Activated CD8-positive, alpha-beta memory T cell treated with anti-CD3 and anti-CD28 coated beads for 24 hours (primary cell): ENCODE measurements at regions not wholly inside any gene's neighbourhood (a gene's known extent, or its start where the extent isn't known, plus 50 kb on each side); places are given as distances from the start of the nearest gene placed in this dataset.

ENCODE experiments used
- DNase-seq: peaks from one replicate; pipeline ENCODE4 v3.0.0-alpha.2; 2020

DNA sequence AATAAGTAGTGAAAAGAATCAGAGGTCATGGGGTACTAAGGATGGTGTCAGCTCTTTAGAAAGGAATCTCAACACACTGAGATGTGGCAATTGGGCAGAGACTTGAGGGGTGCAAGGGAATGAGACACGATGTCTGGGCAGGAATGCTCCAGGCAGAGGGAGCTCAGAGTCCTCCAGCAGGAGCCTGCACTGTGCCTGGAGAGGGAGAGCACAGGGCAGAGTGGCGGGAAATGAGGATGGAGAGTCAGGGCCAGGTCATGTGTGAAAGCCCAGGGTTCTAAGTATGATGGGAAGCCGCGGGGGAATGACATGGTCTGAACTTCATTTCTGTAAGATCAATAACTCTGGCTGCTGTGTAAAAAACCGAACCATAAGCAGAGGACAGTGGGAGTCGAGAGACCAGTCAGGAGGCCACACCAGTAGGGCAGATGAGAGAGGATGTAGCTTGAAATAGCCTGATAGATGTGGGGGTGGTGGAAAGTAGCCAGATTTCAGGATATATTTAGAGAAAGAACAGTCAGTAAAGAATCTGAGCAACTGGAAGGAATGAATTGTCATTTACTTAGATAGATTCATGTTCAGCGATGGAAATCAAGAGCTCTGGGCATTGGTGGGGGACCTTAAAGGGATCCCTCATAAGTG lies 133.4 kb upstream of the DTNBP1 start:
- DNase-seq = no peak

DNA sequence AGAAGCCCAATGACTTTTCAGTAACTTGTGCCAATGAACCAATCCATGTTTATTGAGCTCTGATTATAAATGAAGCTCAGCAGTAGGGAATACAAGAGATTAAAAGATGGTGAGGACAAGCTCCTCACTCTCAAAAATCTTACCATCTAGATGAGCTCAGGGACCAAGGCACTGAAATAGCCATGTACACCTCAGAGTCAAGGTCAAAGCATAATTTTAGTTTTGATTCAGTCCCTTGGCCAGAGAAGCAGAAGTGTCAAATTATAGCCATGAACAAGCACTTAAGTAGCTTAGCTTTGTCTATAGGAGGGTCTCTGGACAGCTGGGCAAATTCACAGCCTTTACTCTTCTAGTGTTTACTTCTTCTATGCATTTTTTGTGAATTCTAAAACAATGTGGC lies 131.0 kb upstream of the DTNBP1 start:
- DNase-seq = no peak

DNA sequence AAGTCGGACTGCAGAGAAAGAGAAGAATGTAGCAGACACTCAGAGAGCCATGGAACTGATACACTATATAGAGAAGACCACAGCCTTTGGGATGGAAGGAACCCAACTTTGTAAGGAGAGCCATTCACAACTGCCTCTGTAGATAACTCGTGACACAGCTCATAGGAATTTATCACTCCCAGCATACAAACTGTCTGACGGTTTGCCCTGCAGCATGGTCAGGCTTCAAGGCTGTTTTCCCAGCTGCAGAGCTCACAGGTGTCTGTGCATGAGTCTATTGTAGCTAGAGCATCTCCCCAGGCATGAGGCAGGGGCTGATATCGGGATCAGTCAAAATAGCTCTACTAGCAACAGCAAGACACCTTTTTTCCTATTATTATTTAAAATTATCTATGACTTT lies 130.5 kb upstream of the DTNBP1 start:
- DNase-seq = no peak

DNA sequence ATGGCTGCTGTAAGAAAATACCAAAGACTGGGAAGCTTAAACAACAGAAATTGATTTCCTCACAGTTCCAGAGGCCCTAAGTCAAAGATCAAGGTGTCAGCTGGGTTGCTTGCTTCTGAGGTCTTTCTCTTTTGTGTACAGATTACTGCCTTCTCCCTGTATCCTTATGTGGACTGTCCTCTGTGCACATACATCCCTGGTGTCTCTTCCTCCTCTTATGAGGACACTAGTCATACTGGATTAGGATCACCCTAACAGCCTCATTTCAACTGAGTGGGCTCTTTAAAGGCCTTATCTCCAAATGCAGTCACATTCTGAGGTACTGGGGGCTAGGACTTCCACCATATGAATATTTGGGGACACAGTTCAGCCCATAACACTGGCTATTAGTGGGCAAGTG lies 130.0 kb upstream of the DTNBP1 start:
- no peak for DNase-seq

DNA sequence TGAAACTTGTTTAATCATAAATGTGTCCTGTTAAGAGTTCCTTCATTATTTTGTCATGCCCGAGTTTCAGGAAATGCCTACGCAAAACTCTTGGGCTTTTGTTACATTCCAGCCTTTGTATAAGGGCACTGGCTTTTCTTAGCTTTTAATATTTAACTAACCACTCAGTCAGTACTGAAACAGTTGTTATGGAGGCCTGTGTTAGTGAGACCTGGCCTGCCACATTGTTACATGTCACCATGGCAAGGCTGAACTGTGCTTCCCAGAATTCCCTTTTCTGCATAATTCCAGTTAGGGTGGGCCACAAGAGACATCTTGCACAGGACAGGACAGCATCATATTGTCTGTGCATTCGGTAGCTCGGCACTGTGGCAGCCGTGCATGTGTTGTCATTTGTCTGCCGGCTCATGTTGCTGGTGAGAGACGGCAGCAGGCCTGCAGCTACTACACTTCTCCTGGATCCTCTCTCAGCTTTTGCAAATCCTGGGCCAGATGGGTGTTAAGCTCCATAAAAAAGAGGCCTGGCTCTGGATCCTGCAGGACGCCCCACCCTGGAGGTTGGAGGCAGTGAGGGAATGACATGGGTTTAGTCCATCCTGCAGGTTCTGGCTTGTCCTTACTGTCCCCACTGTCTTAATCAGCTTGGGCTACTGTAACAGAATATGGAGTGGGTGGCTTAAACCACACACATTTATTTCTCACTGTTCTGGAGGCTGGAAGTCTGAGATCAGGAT lies 128.8 kb upstream of the DTNBP1 start:
- no peak for DNase-seq

DNA sequence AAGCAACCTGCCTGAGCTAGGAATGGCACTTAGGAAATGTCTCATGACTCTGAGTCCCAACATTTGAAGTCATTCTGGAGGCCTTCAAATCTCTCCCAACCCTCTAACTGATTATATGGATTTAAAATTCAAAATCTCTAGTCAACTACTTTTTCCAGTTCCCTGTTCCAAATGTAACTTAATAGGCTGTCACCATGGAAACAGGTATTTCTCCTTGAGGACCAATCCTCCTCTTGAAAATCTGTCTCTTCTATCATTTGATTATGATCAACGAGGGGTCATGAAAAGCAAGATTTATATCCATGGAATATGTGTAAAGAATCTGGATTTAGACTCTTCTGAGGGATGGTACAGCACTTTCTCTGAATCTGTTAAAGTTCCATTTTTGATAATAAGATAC lies 127.3 kb upstream of the DTNBP1 start:
- DNase-seq = no peak

DNA sequence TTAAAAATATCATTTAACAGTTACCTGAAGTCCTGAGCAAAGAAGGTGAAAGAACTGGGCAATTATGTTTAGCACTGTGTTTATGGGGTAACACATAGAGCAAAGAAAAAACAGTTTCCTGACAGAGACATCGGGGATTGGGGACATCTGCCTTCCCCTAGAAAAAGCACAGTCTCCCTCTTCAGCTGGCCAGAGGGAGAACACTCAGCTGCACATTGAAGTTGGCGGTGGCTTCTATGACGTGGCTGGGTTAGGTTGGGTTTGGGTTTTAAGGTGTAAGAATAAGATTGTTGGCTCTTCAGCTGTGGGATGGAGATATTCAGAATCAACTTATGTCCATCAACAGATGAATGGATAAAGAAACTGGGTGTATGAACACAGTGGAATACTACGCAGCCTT lies 124.0 kb upstream of the DTNBP1 start:
- no peak for DNase-seq

DNA sequence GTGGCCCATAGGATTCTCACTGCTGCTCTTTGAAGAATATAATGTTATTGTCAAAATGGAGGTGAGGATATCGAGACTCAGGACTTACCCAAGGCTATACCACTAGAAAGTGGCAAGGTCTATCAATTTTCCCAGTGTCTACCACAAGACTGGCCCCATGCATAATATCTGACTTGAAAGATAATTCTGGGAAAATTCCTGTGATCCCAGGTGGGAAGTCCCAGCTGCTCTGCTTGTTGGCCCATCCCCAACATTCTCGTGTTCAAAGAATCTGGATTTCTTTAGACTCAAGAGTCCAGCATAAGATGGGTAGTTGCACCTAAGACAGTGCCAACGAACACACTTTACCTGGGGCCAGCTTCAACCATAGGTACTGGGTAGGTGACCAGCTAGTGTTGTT lies 120.7 kb upstream of the DTNBP1 start:
- DNase-seq = no peak

DNA sequence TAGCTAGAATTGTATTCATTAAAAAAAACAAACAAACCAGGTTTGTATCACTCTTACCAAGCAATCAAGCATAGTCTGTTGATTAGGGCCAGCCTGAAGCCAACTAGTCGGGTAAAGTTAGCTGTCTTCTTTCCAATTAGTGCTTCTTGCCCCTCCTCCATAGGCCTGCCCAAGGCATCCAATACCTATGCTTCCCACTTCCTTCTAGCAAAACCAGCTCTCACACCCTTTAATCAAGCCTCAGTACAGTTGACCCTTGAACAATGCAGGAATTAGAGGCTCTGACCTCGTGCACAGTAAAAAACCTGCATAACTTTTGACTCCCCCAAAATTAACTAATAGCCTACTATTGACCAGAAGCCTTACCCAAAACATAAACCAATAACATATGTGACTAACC lies 119.1 kb upstream of the DTNBP1 start:
- no peak for DNase-seq

DNA sequence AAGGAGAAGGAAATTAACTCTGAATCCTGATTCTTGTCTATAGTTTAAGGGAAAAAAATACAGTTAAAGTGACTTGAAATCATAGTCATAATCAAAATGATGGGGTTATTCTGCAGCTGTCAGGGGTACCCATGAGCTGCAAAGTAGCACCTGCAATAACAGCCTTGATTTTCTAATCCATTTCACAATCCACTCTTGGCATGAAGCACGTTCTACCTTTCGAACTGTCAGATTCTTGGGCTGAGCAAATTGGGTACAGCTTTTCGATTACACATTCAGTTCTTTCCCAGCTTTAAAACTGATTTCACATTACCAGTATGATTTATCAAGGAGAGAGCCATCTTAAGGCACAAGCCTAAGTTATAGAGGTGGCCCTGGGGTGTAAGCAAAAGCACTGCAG lies 118.5 kb upstream of the DTNBP1 start:
- no peak for DNase-seq

DNA sequence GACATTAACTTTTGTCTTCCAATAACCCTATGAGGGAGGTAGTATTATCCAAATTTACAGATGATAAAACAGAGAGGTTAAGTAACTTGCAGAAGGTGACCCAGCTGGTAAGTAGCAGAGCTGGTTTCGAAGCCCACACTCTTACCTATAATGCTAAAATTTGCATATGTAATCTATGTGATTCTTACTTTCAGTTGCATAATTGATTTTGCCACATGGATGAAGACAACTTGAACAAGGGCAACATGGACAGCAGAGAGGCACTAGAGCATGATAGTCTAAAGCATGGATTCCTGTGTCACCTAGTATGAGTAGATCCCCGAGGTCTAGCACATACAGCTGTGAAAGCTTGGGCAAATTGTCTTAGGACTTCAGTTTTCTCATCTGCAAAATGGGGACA lies 117.6 kb upstream of the DTNBP1 start:
- DNase-seq = no peak

DNA sequence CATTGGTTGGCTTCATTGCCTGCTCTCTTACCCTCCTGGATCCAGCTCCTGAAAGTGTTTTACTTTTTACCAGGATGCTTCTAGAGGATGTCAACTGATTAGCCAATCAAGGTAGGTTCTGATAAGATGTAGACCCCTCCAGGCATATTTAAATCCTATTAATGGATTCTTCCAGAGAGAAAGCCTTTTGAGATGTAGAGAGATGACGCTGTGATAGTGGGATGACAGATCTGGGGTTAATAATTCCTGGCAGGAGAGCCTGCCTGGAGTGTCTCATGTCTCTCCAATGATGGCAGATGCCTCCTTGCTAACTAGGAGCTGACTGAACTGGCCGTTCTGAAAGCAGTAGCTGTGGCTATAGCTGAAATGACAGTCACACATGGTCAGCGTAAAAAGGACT lies 116.9 kb upstream of the DTNBP1 start:
- DNase-seq = no peak

DNA sequence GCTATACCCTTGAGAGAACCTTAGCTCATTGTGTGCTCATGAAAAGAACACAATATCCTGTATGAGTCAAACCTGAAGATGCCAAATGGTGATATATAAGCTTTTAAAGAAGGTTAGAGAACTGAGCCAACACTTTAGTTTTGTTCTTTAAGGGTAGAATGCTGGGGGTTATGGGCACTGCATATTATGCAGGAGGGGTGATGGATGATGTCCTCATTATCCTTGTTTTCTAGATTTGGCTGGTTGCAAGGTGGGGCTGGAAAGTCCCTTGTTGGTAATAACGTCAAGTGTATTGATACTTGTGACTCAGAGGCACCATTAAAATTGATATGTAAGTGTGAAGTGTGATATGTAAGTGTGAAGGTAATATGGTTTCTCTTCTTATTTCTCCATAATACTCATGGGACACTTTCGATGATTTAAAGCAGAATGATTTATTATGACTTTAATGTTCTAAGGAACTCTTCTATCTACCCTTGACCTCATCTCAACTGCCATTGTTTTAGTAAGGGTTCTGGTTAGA lies 113.7 kb upstream of the DTNBP1 start:
- no peak for DNase-seq

DNA sequence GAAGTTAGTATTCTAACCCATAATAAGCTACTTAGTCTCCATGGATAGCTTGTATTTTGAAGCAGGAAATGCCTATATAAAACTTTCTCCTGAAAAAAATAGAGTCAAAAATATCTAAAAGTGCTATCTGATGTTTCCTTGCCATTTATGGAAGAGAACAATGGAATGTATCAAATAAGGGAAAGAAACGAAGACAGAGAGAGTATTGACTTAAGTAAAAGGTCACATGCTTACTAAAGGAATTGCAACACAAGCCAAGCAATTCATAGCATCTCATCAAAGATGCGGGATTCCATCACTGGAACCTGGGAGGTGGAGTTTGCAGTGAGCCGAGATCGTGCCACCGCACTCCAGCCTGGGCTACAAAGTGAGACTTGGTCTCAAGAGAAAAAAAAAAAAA lies 112.9 kb upstream of the DTNBP1 start:
- no peak for DNase-seq

DNA sequence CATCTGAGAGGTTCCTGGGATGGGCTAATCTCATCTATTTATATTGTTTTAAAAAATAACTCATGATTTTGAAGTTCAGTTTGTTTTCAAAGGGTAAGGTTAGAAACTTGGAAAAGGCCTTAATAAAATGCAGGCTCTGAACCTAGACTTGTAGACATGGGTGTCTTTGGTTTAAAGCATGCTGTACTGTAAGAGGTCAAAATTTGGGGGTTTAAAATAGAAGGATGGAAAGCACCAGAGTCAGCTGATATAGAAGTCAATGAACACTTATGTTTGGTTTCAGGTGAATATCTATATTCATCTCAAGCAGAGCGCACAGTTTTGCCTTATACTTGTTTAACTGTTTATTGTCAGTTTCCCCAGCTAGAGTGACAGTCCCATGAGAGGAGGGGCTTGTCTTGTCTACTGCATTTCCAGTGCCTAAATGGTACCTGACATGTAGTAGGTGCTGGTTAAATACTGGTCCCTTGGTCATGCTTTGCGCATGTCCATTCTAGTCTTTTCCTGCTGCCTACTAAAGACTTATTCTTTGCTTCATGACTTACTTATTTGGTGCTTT lies 112.3 kb upstream of the DTNBP1 start:
- DNase-seq = no peak

DNA sequence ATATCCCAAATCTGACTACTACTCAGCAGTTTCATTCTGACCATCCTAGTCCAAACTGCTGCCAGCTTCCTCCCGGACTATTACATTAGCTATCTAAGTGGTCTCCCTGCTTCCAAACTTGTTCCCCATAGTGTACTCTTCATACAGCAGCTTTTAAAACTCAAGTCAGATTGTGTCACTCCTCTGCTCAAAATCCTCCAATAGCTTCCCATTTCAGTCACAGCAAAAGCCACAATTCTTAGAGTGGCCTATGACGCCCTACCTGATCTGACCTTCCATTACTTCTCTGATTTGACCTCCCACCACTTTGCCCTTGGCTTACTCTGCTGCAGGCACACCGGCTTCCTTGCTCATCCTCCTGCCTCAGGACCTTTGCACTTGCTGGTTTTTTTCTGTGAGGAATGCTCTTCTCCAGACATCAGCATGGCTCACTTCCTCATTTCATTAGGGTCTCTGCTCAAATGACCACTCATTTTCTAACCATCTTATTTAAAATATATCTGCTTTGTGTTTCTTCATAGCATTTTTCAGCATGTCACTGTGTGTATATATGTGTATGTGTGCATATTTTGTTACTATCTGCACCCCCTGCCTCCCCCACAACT lies 111.1 kb upstream of the DTNBP1 start:
- DNase-seq = no peak

DNA sequence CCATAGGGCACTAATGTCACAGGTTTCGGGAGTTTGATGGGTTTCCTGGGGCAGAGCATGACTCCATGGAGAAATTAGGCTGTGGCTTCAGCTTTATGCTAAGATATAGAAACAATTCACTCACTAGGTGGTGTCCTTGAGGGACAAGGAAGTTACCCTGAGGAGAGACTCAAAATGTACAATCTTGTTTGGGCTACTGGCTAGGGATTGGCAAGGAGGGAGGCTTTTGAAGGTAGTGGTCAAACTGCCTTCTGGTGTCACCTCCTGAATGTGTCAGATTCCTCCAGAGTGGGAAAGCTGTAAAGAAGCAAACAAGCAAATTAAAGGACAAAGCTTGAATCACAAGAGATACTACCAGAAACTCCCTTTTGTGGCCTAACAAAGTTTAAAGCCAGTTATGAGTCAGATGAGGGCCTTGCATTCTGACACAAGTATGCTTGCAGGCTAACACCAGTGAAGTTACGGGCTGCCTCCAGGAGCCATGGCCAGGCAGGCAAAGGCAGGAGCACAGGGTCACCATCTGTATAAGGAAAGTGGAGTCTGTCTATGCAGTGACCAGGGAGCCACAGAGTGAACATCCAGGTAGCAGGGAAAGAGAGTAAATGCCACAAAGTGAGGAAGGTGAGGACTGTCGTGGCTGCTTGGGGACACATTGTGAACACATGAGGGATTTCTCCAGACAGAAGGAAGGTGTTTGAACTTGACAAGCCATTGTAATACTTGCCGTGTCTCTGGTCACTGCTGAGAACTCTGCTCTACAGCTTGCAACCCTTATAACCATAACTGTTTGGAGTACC lies 107.7 kb upstream of the DTNBP1 start:
- no peak for DNase-seq

DNA sequence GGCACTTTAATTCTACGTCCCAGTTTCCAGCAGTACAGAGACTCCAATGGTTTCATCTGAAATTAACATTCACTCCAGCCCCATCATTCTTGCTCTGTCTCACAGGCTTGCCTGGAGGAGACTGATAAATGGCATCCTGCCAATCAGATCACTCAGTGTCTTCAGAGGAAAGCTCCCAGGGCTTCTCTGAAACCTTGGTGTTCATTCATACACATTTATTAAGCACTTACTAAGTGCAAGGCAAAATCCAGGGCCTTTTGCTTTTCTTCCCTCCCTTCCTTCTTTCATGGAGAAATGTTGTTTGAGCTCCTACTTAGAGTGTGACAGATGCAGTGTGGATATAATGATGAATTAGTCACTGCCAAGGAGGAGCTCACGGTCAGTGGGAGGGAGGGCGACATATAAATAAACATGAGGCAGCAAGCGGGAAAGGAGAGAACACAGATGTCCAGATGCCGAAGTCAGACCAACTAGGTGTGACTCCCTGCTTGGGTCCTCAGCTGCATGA lies 106.7 kb upstream of the DTNBP1 start:
- no peak for DNase-seq

DNA sequence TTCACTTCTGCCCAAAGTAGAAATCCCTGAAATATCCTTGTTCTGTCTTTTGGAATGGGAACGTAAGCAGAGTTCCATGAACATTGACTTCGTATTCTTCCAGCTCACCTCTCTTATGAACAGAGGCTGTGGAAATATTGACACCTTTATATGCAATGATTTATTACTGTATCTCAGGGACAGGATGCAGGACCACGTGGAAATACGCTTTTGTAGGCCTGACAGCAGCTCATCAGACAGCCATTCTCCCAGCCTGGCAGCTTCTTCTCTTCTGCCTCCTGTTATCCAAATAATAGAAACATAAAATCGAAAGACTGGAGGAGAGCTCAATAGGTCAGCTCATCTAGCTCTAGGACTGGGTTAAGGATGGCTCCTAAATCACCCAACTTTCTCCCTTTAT lies 106.2 kb upstream of the DTNBP1 start:
- DNase-seq = no peak

DNA sequence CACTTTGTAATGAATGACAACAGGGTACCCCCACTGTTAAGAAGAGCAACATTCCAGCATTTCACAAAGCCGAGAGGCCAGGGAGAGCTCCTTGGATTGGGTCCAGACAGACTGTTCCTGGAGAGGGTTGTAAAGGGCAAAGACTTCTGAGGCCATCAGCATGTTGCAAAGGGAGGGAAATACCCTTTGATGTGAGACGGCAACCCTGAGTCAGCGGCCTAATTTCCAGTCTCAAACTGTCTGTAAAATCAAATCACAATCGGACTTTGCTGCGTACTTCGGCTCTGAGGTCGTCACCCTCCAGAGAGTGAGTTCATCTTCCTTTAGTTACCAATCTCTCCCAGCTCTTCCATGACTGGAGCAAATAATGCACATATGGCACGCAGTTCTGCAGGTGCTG lies 101.0 kb upstream of the DTNBP1 start:
- DNase-seq = no peak

DNA sequence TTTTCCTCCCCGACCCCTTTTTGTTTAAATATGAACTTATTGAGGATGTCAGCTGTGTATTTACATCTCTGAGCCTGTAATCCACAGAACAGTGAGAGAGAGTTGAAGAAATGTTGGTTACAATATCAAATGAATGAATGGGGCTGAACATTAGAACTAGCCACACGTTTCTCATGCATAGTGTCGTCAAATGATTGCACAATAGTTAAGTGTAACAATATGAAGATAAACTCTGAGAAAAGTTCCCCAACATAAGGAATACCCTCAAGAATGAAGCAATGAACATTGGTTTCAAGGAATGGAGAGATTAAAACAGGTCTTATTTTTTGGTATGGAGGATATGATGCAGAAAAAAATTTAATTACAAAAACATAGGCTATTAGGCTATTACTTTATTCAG lies 100.5 kb upstream of the DTNBP1 start:
- DNase-seq = no peak

DNA sequence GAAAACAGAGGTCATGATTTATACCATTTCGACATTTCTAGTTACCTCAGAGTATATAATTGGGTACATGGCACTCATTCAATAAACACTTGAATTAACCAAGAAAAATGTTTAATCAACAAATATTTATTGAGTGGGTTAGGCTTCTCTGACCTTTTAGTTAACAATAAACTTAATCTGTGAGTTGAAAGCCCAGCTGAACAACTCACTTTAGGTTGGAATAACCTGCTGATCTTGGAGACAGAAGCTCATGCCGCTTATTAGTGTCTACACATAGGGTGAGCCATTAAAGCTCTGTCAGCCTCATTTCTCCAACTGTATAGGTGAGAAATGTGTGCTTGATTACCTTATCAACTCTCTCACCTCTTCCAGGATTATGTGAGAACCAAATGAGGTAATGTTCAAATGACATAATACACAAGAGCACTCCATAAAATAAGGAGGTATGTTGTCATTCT lies 98.2 kb upstream of the DTNBP1 start:
- DNase-seq = no peak
